Trophoblast cell (in vitro differentiated cells and primary cell): ENCODE measurements at regions not wholly inside any gene's neighbourhood (a gene's known extent, or its start where the extent isn't known, plus 50 kb on each side); places are given as distances from the start of the nearest gene placed in this dataset.

Source experiments
- DNase-seq, 2 donors: peaks; one replicate each; pipeline ENCODE4 v3.0.0-alpha.2; 2016
- H2AFZ ChIP-seq: 2 replicates; pipeline ENCODE4 v1.6.1; 2013; ENCODE audit warnings: low read length, moderate library complexity, mild to moderate bottlenecking; ENCODE audit not compliant: insufficient read depth, poor library complexity
- H2AK5ac ChIP-seq: 2 replicates; pipeline ENCODE4 v1.6.1; 2013; ENCODE audit warnings: mild to moderate bottlenecking, low read length
- H2BK120ac ChIP-seq: 2 replicates; pipeline ENCODE4 v1.6.1; 2013; ENCODE audit warnings: low read length, mild to moderate bottlenecking, moderate library complexity; ENCODE audit not compliant: insufficient read depth, poor library complexity
- H2BK12ac ChIP-seq: 2 replicates; pipeline ENCODE4 v1.6.1; 2013; ENCODE audit warnings: mild to moderate bottlenecking, low read length, moderate library complexity
- H2BK5ac ChIP-seq: 2 replicates; pipeline ENCODE4 v1.6.1; 2013; ENCODE audit warnings: low read length, low read depth, moderate library complexity, mild to moderate bottlenecking; ENCODE audit not compliant: poor library complexity
- H3K14ac ChIP-seq: 2 replicates; pipeline ENCODE4 v1.6.1; 2013; ENCODE audit warnings: mild to moderate bottlenecking, low read length
- H3K18ac ChIP-seq: 2 replicates; pipeline ENCODE4 v1.6.1; 2013; ENCODE audit warnings: mild to moderate bottlenecking, low read length
- H3K23ac ChIP-seq: 2 replicates; pipeline ENCODE4 v1.6.1; 2013; ENCODE audit warnings: low read length
- H3K27ac ChIP-seq: 2 replicates; pipeline ENCODE4 v1.5.1; 2013; ENCODE audit warnings: low read depth, mild to moderate bottlenecking, inconsistent platforms, low read length, moderate library complexity
- H3K27me3 ChIP-seq: 2 replicates; pipeline ENCODE4 v1.6.1; 2013; ENCODE audit warnings: inconsistent platforms, mild to moderate bottlenecking, low read length, moderate library complexity; ENCODE audit not compliant: insufficient read depth
- H3K36me3 ChIP-seq, 2 experiments: 1 replicate in 1 of 2; 2 replicates in 1 of 2; pipeline ENCODE4 v1.6.1; 2013; ENCODE audit warnings: low read length in 2 of 2, mild to moderate bottlenecking in 2 of 2, moderate library complexity in 1 of 2; ENCODE audit not compliant: insufficient read depth in 2 of 2, control insufficient read depth in 1 of 2
- H3K4ac ChIP-seq: 2 replicates; pipeline ENCODE4 v1.6.1; 2013; ENCODE audit warnings: low read depth, mild to moderate bottlenecking, low read length, moderate library complexity
- H3K4me1 ChIP-seq, 2 experiments: 1 replicate in 1 of 2; 2 replicates in 1 of 2; pipeline ENCODE4 v1.6.1; 2013; ENCODE audit warnings: low read length in 2 of 2, mild to moderate bottlenecking in 2 of 2, moderate library complexity in 1 of 2; ENCODE audit not compliant: insufficient read depth in 2 of 2, control insufficient read depth in 1 of 2
- H3K4me2 ChIP-seq: 2 replicates; pipeline ENCODE4 v1.6.1; 2013; ENCODE audit warnings: inconsistent platforms, mild to moderate bottlenecking, low read length, moderate library complexity
- H3K4me3 ChIP-seq: 2 replicates; pipeline ENCODE4 v1.5.1; 2013; ENCODE audit warnings: mild to moderate bottlenecking, low read depth, low read length, inconsistent platforms
- H3K79me1 ChIP-seq: one replicate; pipeline ENCODE4 v1.6.1; 2013; ENCODE audit warnings: low read length
- H3K79me2 ChIP-seq: 2 replicates; pipeline ENCODE4 v1.6.1; 2013; ENCODE audit warnings: low read length, mild to moderate bottlenecking; ENCODE audit not compliant: control insufficient read depth, insufficient read depth, poor library complexity
- H3K9ac ChIP-seq: 2 replicates; pipeline ENCODE4 v1.6.1; 2013; ENCODE audit warnings: mild to moderate bottlenecking, low read length
- H3K9me3 ChIP-seq: 2 replicates; pipeline ENCODE4 v1.6.1; 2013; ENCODE audit warnings: low read depth, mild to moderate bottlenecking, control low read depth, inconsistent platforms, low read length; ENCODE audit not compliant: insufficient read depth
- H4K12ac ChIP-seq: 2 replicates; pipeline ENCODE4 v1.6.1; 2013; ENCODE audit warnings: low read depth, mild to moderate bottlenecking, low read length, moderate library complexity
- H4K8ac ChIP-seq: 2 replicates; pipeline ENCODE4 v1.6.1; 2013; ENCODE audit warnings: low read depth, mild to moderate bottlenecking, low read length, moderate library complexity
- H4K91ac ChIP-seq: one replicate; pipeline ENCODE4 v1.6.1; 2013; ENCODE audit warnings: low read depth, mild to moderate bottlenecking, low read length, moderate library complexity
- WGBS: extraction: QIAGEN DNeasy Blood & Tissue Kit; methylation state at CpG from one replicate; pipeline ENCODE4 v1.1.7; 2013; ENCODE audit warnings: missing lambda C conversion rate; ENCODE audit not compliant: insufficient read length, insufficient coverage; ENCODE audit errors: extremely low coverage; 5-methylcytosine and 5-hydroxymethylcytosine counted together

- H3K9ac ChIP-seq: no peak overlapping the region
- H3K4me3 ChIP-seq: no peak overlapping the region
- H2BK12ac ChIP-seq: no peak overlapping the region
- no peak overlapping the region for H3K18ac ChIP-seq
- H3K27ac ChIP-seq: no peak overlapping the region
- no peak overlapping the region for H3K4ac ChIP-seq
- H3K79me2 ChIP-seq: no peaks in the 10 kb centered on the region
- no peak overlapping the region for H4K91ac ChIP-seq
- H3K27me3 ChIP-seq: no peaks in the 10 kb centered on the region
- H2AFZ ChIP-seq: no peak overlapping the region
- H3K4me1 ChIP-seq: no peaks in the 10 kb centered on the region
- no peaks in the 10 kb centered on the region for H3K36me3 ChIP-seq
- H3K79me1 ChIP-seq: no peaks in the 10 kb centered on the region
- no peak overlapping the region for H3K14ac ChIP-seq
- H4K8ac ChIP-seq: no peak overlapping the region
- no peak overlapping the region for H3K4me2 ChIP-seq
- WGBS: no CpG with 5 or more reads among the region's 4 CpGs
- DNase-seq: peak in 1 of 2 donors; percentile 10
- no peak overlapping the region for H2BK5ac ChIP-seq
- no peaks in the 10 kb centered on the region for H3K9me3 ChIP-seq
- no peak overlapping the region for H2BK120ac ChIP-seq
- no peak overlapping the region for H3K23ac ChIP-seq
- H2AK5ac ChIP-seq: no peak overlapping the region
- H4K12ac ChIP-seq: no peak overlapping the region
Measured at GRCh38 chr4:155506745-155507144, 130.0 kb upstream of the MAP9 start.

GRCh38 chr4:155505321-155505720 is 128.6 kb upstream of the MAP9 start:
- Histone ChIP-seq H3K27ac (no peak overlapping the region), H4K8ac (no peak overlapping the region), H3K23ac (no peak overlapping the region), H3K4ac (no peak overlapping the region), H3K9ac (no peak overlapping the region), H3K36me3 (no peaks in the 10 kb centered on the region), H3K79me2 (no peaks in the 10 kb centered on the region), H2BK5ac (no peak overlapping the region), H2AK5ac (no peak overlapping the region), H2BK12ac (no peak overlapping the region), H3K9me3 (no peaks in the 10 kb centered on the region), H3K79me1 (no peaks in the 10 kb centered on the region), H3K4me3 (no peak overlapping the region), H2AFZ (no peak overlapping the region), H3K4me1 (no peaks in the 10 kb centered on the region), H3K14ac (no peak overlapping the region), H4K91ac (no peak overlapping the region), H2BK120ac (no peak overlapping the region), H3K27me3 (no peaks in the 10 kb centered on the region), H3K4me2 (no peak overlapping the region), H3K18ac (no peak overlapping the region), H4K12ac (no peak overlapping the region)
- no CpG with 5 or more reads among the region's 3 CpGs for WGBS
- DNase-seq: no peak

DNA sequence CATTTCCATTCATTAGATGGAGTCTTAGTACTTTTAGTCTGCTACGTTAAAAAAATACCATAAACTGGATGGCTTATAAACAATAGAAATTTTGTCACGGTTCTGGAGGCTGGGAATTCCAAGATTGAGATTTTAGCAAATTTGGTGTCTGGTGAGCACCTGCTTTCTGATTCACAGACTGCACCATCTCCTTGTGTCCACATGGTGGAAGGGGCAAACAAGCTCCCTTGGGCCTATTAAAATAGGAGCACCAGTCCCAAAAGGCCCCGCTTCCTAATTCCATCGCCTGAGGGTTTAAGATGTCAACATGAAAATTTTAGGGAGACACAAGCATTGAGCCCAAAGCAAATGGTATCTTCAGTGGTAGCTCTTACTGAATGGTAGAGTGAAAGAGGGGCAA is 120.5 kb upstream of the MAP9 start:
- H3K9me3 ChIP-seq: no peaks in the 10 kb centered on the region
- H2AFZ ChIP-seq: no peak overlapping the region
- no peak overlapping the region for H3K9ac ChIP-seq
- no peak overlapping the region for H2BK120ac ChIP-seq
- no peak overlapping the region for H4K12ac ChIP-seq
- no peak overlapping the region for H3K4me2 ChIP-seq
- no peaks in the 10 kb centered on the region for H3K36me3 ChIP-seq
- no peak overlapping the region for H2BK12ac ChIP-seq
- no peak overlapping the region for H3K4ac ChIP-seq
- WGBS: no CpG with 5 or more reads among the region's 4 CpGs
- H2AK5ac ChIP-seq: no peak overlapping the region
- no peaks in the 10 kb centered on the region for H3K79me2 ChIP-seq
- DNase-seq: no peak
- no peak overlapping the region for H2BK5ac ChIP-seq
- H4K91ac ChIP-seq: no peak overlapping the region
- H3K79me1 ChIP-seq: no peaks in the 10 kb centered on the region
- no peak overlapping the region for H3K27ac ChIP-seq
- H3K27me3 ChIP-seq: no peaks in the 10 kb centered on the region
- no peaks in the 10 kb centered on the region for H3K4me1 ChIP-seq
- H3K18ac ChIP-seq: no peak overlapping the region
- no peak overlapping the region for H3K23ac ChIP-seq
- H3K14ac ChIP-seq: no peak overlapping the region
- no peak overlapping the region for H4K8ac ChIP-seq
- H3K4me3 ChIP-seq: no peak overlapping the region

- no peak overlapping the region for H3K23ac ChIP-seq
- no peak overlapping the region for H2BK120ac ChIP-seq
- H4K91ac ChIP-seq: no peak overlapping the region
- no peak overlapping the region for H3K27ac ChIP-seq
- H3K9me3 ChIP-seq: no peaks in the 10 kb centered on the region
- no peak overlapping the region for H2AK5ac ChIP-seq
- no peaks in the 10 kb centered on the region for H3K4me1 ChIP-seq
- H3K9ac ChIP-seq: no peak overlapping the region
- no peaks in the 10 kb centered on the region for H3K36me3 ChIP-seq
- no peak overlapping the region for H3K14ac ChIP-seq
- H3K4me2 ChIP-seq: no peak overlapping the region
- no peak overlapping the region for H3K18ac ChIP-seq
- no peak overlapping the region for H4K8ac ChIP-seq
- no peak overlapping the region for H2AFZ ChIP-seq
- H2BK5ac ChIP-seq: no peak overlapping the region
- WGBS: no CpG with 5 or more reads among the region's 3 CpGs
- H3K4me3 ChIP-seq: no peak overlapping the region
- DNase-seq: no peak
- no peaks in the 10 kb centered on the region for H3K79me2 ChIP-seq
- no peak overlapping the region for H3K4ac ChIP-seq
- no peak overlapping the region for H2BK12ac ChIP-seq
- no peaks in the 10 kb centered on the region for H3K79me1 ChIP-seq
- no peaks in the 10 kb centered on the region for H3K27me3 ChIP-seq
- H4K12ac ChIP-seq: no peak overlapping the region
Measured at GRCh38 chr4:155496294-155496626, 119.5 kb upstream of the MAP9 start.
